NCI-H82 treated with DMSO at 0.1 percent for 48 hours (cell line): ENCODE measurements at regions not wholly inside any gene's neighbourhood (a gene's known extent, or its start where the extent isn't known, plus 50 kb on each side); places are given as distances from the start of the nearest gene placed in this dataset.

ENCODE experiments used
- DNase-seq: peaks from one replicate; lab custom pipeline; 2025; ENCODE audit not compliant: unreplicated experiment; lab: John Stamatoyannopoulos, UW

DNA sequence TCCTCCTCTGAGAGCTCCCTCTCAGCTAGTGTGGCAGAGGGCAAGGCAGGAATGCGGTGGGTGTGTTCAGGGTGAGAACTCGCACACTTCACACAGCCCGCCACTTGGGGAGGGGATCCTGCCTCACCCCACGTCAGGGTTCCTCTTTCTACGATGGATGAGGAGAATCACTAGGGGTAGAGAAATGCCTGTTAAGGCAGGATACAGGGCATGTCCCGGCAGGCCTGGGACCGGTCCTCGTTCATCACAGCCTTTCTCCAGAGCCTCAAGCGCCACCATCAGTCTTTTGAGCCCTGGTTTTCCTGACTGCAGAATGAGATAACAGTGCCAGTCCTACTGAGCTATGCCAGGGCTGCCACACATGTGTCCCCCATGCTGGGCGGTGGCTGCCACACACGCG is 546.7 kb upstream of the ADARB2 start:
- DNase-seq, result no peak

DNA sequence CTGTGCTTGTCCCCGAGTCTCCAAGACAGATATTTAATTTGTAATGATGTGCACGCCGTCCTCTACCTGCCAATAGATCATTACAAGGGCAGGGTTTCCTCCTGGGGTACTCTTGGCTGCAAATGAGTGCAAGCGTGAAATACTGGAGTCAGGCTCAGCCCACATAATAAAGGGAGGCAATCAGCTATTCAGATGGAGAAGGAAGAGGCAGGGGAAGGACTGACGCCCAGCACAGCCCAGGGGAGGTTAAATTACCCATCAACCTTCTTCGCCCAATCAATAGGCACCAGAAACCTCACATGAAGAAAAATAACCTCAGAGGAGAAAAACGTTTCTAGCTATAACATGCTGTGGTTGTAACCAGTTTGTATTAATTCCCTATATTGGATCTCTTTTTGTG is 544.9 kb upstream of the ADARB2 start:
- no peak for DNase-seq

DNA sequence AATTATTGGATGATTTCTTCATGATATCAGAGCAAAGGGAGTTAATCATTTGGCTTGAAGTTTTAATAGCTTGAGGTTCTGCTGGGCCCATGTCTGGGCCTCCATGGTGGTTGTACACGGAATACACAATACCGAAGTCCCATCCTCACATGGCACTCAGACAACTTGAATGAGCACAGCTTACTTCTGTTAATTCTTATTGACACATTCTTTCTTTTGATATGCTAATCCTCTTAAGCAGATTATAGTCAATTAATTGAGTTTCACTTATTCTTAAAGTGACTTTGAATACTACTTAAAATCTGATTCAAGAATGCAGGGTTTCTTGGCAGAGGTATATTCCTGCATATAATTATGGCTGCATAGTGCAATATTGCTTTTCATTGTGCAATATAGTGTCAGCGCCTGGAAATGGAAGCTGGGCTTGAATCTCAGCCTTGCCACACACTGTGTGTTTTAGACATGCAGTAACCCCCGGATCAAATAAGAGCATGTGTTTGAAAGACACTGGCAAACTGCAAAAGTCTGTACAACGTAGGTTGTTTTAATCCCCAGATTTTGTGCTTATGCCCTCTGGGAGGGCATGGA is 543.5 kb upstream of the ADARB2 start:
- no peak for DNase-seq

DNA sequence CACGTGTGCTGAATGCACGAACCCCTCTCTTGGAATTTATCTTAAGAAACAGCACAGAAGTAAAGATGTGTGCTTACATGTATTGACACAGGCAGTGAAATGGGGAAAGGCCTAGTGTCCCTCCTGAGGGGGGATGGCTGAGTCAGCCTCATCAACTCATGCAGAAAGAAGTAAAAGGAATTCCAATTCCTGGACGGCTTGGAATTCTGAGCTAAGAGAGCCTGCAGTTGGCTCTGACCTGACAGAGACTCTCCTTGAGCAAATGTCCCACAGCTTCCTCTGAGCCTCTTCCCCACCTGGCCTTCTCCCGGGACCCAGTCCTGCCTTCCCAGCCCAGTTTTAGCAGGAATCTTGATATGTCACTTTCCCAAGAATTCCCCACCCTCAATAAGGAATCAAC is 542.4 kb upstream of the ADARB2 start:
- no peak for DNase-seq

DNA sequence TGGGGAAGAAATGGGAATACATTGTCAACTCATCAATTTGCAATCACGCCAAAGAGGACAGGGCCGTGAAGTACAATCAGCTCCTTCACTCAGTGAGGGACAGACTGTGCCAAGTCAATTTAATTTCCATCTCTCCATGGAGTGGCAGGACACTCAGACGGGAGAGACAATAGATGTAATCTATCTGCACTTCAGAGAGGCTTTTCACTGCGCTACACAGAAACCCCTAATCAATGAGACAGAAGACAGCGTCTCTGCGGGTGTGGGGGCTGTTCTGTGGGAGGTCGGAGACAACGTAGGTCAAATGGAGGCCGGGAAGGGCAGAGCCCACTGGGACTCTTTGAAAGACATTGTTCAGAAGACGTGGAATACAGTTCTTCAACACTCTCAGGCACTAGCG is 541.0 kb upstream of the ADARB2 start:
- no peak for DNase-seq

DNA sequence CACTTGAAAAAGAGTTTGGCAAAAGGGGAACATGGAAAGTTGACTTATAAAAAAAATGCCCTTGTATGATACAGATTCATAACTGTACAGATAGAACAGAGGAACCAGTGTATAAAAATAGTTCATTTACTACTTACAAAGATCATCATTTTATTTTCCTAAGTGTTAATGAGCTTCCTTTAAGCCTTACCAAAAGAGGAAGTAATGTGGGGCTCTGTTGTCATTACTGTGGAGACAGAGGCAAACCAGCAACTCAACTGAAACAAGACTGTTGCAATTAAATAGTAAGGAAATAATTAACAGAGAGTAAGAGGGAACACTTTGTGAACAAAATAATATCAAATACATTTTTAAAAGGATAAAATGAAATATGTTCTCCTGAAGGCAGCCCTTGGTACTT is 526.2 kb upstream of the ADARB2 start:
- DNase-seq, result no peak

DNA sequence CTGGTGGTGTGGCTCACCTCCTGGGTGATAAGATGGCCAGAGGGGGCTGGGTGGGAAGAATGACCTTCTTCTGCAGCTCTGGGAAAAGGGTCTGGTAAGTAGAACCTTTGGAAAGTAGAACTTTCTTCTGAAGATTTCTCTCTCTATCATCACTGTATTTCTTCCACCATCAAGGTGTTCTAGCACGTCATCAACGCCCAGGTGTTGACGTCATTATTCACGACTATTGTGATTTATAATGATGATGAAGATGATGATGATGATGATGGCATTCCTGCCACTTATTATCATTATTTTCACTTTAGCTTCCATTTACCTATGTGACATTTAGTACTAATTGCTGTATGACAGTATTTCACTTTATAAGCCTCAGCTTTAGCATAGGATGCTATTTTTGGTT is 525.6 kb upstream of the ADARB2 start:
- DNase-seq, result no peak

DNA sequence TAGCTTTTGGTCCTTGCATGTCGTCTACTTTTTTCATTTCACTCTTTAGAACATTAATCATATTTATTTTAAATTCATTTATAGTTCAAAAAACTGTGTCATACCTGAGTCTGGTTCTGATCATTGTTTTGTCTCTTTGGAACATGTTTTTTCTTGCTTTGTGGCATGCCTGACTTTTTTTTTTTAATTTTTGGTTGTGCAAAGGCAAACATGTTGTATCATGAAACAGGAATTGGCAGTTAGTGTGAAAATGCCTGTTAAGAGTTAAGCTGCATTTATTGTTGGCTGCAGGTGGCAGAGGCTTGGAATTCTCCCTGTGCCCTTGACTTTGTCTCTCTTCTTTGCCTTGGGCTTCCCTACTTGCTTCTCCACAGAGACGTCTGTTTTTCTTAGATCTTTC is 525.0 kb upstream of the ADARB2 start:
- no peak for DNase-seq

DNA sequence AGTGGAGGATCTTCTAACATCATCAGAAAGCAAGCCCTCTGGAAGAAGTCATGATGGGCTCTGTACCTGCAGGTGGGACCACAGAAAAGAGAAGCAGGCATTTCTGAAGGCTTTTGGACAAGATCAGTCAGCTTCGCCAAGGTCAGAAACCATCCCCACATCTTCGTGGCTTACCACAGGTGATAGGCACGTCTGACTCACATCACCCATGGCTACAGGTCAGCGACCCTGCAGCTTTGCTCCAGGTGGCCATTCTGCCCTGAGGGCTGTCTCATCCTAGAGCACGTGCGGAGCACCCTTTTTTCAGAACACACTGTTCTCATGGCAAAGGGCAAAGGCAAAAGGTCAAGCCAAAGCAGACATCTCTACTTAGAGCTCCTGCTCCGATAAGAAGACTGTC is 518.9 kb upstream of the ADARB2 start:
- DNase-seq, result no peak

DNA sequence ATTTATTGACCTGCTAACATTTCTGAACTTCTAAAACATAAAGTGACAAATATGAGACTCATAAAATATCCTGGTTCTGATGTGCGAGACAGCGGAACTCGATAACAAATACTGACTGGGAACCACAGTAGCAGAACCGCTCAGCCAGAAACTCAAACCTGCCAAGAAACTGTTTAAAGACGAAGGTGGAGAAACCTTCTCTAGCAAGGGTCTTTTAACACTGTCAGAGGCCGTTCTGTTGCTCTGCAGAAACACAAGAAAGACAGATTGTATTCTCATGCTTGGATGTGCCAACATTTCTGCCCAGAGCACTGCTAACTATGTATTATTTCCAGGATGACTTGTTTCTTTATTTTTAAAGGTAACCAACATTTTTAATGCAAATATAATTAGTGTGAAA is 514.8 kb upstream of the ADARB2 start:
- DNase-seq, result no peak

DNA sequence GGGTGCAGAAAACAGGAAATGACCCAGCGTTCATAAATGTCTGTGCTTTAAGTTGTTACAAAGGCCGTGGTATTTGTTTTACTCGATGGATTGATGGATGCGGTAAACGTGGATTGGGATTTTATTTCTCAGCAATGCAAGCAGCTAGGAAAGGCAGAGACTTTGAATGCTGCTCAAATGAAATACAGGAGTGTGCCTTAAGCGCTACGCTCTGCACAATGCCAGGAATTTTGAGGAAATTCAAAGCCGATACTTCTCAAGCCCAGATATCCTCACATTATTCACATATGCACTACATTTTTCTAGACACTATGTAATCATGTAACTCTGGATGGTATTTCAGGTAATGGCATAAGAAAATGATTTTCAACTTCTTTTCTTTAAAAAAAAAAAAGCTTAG is 514.3 kb upstream of the ADARB2 start:
- no peak for DNase-seq

DNA sequence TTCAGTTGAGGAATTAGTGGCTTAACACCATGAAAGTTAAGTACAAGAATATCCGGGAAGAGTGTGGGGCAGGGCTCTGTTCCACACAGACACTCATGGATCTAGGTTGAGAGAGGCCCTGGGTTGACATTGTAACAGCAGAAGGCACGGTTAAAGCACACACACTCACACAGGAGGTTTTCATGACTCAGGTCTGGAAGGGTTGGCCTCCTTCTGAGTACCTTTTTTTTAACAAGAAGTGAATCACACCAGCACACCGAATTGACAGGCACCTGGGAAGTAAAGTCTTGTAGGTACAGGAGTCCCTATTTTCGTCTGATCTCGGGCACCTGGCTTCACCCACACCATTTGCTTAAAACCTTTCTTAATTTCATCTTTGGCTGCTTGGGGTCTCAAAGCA is 509.4 kb upstream of the ADARB2 start:
- DNase-seq, result no peak

DNA sequence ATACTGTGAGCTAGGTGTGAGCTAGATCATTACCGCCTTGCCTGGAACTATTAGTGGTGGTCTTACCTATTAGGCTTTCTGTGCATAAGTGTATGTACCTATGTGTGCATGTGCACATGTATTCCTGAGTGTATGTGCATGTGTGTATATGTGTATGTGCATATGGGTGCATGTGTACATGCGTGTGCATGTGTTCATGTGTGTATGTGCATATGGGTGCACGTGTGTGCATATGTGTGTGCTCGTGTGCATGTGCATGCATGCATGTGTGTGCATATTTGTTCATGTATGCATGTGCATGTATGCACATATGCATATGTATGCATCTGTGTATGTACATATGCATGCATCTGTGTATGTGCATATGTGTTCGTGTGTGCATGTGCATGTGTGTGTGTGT is 508.3 kb upstream of the ADARB2 start:
- no peak for DNase-seq

DNA sequence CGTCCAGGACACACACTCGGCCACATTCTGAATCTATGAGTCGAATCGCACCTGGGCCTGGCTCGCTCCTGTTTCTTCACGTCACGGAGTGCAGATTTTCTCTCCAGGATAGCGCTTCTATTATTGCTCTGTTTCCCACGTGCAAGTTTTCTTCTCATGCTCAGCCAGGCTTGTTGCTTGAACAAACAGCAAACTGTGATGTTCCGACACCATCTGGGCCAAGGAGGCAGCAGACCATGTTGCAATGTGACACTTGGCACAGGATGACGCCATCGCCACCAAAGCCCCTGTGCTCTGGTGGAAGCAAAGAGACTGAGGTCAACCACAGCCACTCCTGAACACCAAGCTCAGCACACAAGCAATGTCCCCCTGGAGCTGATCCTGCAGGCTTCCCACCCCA is 507.1 kb upstream of the ADARB2 start:
- DNase-seq, result no peak

DNA sequence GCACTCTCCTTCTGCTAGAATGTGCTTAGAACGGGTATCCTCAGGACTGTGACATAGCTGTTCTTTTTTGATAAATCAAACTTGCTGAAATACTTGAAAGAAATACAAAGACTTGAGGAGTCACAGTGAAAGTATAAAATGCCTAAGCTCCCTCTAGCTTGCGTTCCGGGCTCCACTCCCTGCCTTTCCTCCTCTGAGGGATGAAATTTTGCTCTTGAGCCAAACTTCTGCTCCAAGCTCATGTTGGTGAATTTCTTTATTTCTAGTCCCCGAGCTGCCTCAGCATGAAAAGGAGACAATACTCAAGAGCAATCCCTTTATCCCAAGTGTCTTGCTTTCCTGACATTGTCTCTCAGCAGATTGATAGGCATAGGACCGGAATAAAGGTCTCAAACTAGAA is 499.6 kb upstream of the ADARB2 start:
- no peak for DNase-seq

DNA sequence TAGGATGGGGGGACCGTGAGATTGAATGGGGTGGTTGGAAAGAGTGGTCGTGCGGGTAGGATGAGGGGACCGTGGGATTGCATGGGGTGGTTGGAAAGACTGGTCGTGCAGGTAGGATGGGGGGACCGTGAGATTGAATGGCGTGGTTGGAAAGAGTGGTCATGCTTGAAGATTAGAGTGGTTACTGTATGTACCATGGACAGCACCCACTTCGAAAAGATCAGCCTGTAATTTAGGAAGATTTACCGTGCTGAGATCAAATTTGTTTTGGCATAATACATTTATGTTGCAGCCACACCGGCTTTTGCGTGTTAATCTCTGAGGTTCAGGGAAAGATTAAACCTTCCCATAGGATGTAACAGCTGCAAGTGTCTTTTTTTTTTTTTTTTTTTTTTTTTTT is 495.2 kb upstream of the ADARB2 start:
- DNase-seq, result no peak

DNA sequence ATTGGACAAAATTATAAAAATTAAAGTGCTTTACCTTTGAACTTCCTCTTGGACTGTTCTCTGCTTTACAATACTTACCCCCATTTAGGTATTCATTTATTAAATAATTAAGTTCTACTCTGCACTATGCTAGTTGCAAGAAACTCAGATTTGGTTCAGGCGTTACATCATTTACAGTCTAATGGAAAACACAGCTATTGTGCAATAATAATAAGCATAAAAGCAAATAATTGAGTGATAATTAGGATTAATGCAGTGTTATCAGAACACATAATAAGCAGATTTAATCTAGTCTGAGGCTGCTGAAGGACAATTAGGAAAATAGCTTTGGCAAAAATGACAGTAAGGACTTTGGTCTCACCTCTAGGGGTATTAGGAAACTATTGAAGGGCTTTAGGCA is 493.2 kb upstream of the ADARB2 start:
- DNase-seq, result no peak

DNA sequence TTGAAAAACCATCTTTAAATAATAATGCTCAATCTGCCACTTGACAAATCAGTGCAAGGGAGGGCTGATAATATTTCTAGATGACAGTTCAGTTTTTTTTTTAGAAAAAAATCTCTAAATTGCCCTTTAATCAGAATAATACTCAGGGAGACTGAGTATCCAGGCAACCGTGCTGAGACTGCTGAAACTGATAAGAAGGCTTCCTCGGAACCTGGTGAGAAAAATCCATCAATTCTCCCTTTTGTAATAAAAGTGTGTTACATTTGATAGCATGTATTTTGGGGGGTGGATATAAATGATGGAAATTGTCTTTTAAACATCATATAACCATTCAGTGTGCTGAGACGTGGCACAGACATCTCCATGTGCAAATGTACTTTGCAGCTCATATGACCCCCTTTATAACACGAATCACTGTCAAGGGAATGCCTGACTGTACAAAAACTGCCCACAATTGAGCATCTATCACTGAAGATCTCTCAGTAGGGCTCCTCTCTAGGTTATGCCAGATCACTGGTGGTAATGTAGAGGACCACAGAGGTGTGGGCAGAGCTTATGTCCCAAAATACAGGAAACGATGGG is 491.1 kb upstream of the ADARB2 start:
- no peak for DNase-seq

DNA sequence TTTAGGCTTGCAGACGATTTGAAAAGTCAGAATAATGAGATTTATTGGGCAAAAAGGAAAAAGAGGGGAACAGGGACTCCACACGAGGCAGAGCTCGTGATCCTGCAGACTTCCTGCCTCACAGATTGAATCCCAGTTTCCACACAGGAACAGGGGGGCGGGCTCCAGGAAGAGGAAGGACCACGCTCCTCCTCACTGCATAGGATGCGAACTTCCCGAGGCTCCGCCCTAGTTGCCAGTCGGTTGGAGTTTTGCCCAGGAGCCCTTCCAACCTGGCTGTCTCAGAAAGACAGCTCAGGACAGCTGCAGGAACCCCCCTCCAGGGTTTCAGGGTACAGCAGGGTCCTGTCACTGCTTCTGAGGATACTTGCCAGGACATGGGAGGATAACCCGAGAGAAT is 488.3 kb upstream of the ADARB2 start:
- no peak for DNase-seq

DNA sequence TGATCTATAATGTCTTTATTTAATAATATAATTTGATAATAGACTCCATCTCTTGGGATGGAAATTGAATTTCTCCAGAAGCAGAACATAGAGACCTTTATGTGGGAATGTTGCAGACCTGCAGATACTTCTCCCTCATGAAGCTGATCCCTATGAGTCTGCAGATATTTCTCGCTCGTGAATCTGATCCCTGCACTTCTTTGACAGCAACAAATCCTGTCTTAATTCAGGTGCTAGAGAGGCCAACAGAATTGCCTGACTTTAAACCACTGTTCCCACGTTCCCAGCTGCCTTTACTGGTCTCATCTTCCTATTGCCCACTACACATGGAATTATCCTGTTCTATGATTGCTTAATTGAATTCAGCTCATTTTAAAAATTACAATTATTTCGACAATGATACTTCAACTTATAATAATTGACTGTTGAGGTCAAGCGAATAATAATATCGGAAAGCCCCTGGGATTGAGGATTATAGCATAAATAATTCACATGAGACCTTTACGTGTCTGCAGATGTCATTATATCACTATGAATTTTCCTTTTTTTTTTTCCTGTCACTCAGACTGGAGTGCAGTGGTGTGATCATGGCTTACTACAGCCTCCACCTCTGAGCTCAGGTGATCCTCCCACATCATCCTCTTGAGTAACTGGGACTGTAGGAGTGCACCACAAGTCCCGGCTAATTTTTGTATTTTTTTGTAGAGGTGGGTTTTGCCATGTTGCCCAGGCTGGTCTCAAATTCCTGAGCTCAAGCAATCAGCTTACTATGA is 486.4 kb upstream of the ADARB2 start:
- DNase-seq, result no peak

DNA sequence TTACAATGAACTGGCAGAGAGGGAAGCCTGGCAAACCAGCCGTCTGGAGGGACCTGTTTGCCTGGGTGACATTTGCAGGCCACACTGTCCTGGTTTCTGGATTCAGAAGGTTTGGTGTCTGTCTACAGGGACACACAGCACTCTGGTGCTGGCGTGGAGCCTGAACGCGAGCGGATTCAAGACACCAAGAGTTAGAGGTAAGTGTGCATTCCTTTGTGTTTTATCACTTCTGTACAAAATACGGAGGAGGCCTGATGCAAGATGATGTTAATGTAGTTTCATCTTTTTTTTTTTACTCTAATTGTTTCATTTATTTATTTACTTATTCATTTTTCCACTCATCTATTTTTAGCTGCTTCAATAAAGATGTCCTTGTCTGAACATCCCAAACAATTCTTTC is 485.3 kb upstream of the ADARB2 start:
- no peak for DNase-seq

DNA sequence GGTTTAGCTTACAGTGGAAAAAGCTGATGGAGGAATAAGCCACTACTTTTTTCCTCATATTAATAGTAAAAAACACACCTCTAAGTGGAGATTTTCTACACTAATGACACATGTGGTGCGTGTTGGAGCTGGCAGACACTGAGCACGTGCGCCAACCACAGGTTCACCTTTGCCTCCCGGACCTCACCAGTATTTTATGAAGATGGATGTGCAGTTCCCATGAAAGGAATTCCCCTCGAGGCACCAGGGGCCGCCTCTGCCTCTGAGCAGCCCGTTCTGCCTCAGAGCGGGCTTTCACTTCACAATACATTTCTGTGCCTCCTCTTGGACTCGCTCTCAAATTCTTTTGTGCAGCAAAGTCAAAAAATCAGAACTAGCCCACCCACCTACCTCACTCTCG is 477.5 kb upstream of the ADARB2 start:
- no peak for DNase-seq

DNA sequence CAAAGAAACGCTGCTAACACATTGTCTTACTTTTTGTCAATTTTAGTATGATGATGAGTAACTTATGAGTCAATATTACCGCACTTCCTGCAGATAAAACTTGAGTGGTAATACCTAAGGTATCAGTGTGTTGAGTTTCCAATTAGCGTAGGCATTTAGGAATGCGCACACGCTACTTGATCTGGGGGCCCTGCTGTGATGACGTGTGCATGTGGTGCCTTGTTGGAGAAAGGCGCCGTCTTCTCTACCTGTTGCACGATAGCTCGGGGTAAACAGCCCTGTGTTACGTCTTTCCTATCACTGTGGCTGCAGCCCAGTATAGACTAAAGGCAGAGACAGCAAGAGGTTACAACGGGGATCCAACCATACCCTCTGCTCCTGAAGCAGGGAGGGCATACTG is 476.8 kb upstream of the ADARB2 start:
- DNase-seq, result no peak
